ENCODE measurements at regions not wholly inside any gene's neighbourhood (a gene's known extent, or its start where the extent isn't known, plus 50 kb on each side); places are given as distances from the start of the nearest gene placed in this dataset.

GRCh38 chr12:59041241-59042121 is 121.2 kb upstream of the LRIG3 start:
- TF ChIP-seq EZH2 (IDR thresholded peaks at IDR 0.05; ENCODE audit: low read length, missing control alignments) (no peak), CTCF (conservative IDR thresholded peaks at IDR 0.05 in 1 of 2, IDR thresholded peaks at IDR 0.05 in 1 of 2; ENCODE audit: low read depth in 1 of 2, low read length in 2 of 2) (no peak)
